Keratinocyte (primary cell): ENCODE measurements at regions not wholly inside any gene's neighbourhood (a gene's known extent, or its start where the extent isn't known, plus 50 kb on each side); places are given as distances from the start of the nearest gene placed in this dataset.

Source experiments
- DNase-seq: peaks from one replicate; pipeline ENCODE4 v3.0.0-alpha.2; 2011; ENCODE audit warnings: low read depth, missing footprints, low spot score
- FAIRE-seq: peaks from 2 replicates; lab custom pipeline; 2011; peaks lifted over from hg19 to GRCh38; lab: Jason Lieb, UNC
- H2AFZ ChIP-seq: 2 replicates; pipeline ENCODE4 v1.6.0; 2012; ENCODE audit warnings: low read length, control low read depth, inconsistent platforms; ENCODE audit not compliant: control insufficient read depth
- H3K27ac ChIP-seq: 2 replicates; pipeline ENCODE4 v1.5.1; 2011; ENCODE audit warnings: low read length; ENCODE audit not compliant: control insufficient read depth, insufficient read depth
- H3K27me3 ChIP-seq: 3 replicates; pipeline ENCODE4 v1.6.0; 2011; ENCODE audit warnings: low read length; ENCODE audit not compliant: control insufficient read depth, insufficient read depth; ENCODE audit errors: extremely low read depth
- H3K36me3 ChIP-seq, 2 experiments: 2 replicates in 1 of 2; 3 replicates in 1 of 2; pipeline ENCODE4 v1.5.1; 2011; ENCODE audit warnings: low read length in 2 of 2, mild to moderate bottlenecking in 1 of 2; ENCODE audit not compliant: control insufficient read depth in 2 of 2, insufficient read depth in 2 of 2; ENCODE audit errors: extremely low read depth in 1 of 2
- H3K4me1 ChIP-seq: 3 replicates; pipeline ENCODE4 v1.5.1; 2011; ENCODE audit warnings: low read length; ENCODE audit not compliant: control insufficient read depth, insufficient read depth; ENCODE audit errors: extremely low read depth
- H3K4me2 ChIP-seq: 3 replicates; pipeline ENCODE4 v1.6.0; 2011; ENCODE audit warnings: low read depth, low read length; ENCODE audit not compliant: control insufficient read depth, insufficient read depth; ENCODE audit errors: extremely low read depth
- H3K4me3 ChIP-seq, 3 experiments: fragments of 200-600 bp in 1 of 3; sonication (generic) in 1 of 3; 2 replicates in 2 of 3; 3 replicates in 1 of 3; pipeline ENCODE4 v1.5.1; 2011 to 2016; ENCODE audit warnings: low read length in 3 of 3, mild to moderate bottlenecking in 3 of 3, control low read depth in 2 of 3, inconsistent platforms in 1 of 3, low read depth in 1 of 3, mixed read lengths in 1 of 3, mixed run types in 1 of 3, moderate library complexity in 1 of 3; ENCODE audit not compliant: control insufficient read depth in 2 of 3, insufficient read depth in 2 of 3; ENCODE audit errors: extremely low read depth in 1 of 3
- H3K79me2 ChIP-seq: 2 replicates; pipeline ENCODE4 v1.6.0; 2012; ENCODE audit warnings: low read length; ENCODE audit not compliant: control insufficient read depth, insufficient read depth
- H3K9ac ChIP-seq: 3 replicates; pipeline ENCODE4 v1.6.0; 2011; ENCODE audit warnings: low read length; ENCODE audit not compliant: control insufficient read depth, insufficient read depth; ENCODE audit errors: extremely low read depth
- H3K9me1 ChIP-seq: 3 replicates; pipeline ENCODE4 v1.6.0; 2011; ENCODE audit warnings: low read length; ENCODE audit not compliant: control insufficient read depth, insufficient read depth; ENCODE audit errors: extremely low read depth
- H3K9me3 ChIP-seq: 2 replicates; pipeline ENCODE4 v1.5.1; 2012; ENCODE audit warnings: low read depth, low read length; ENCODE audit not compliant: control insufficient read depth
- H4K20me1 ChIP-seq: 3 replicates; pipeline ENCODE4 v1.6.0; 2011; ENCODE audit warnings: low read length; ENCODE audit not compliant: control insufficient read depth, insufficient read depth; ENCODE audit errors: extremely low read depth
- EZH2 ChIP-seq: IDR thresholded peaks from one replicate; pipeline ENCODE4 v1.6.1; 2012; ENCODE audit warnings: inconsistent platforms, mild to moderate bottlenecking, low read length, moderate library complexity
- dilution Hi-C: fragments of 300-500 bp; cut with MboI; formaldehyde crosslinking; loops from one replicate; pipeline ENCODE4 v1.7.0; 2020; ENCODE audit warnings: low sequenced_read_pairs; ENCODE audit not compliant: extremely low pct_ligation_motif_present
- TF ChIP-seq, protein P1 (sequence below), 3 experiments: IDR thresholded peaks in 1 of 3; conservative IDR thresholded peaks in 1 of 3; optimal IDR thresholded peaks in 1 of 3; 2 replicates in 2 of 3; 3 replicates in 1 of 3; pipeline versions ENCODE3 to v1.5.1; 2011; ENCODE audit warnings: low read length in 3 of 3, mild to moderate bottlenecking in 3 of 3, moderate library complexity in 2 of 3, control low read depth in 1 of 3, inconsistent platforms in 1 of 3; ENCODE audit not compliant: insufficient read depth in 2 of 3; ENCODE audit errors: extremely low read depth in 1 of 3

DNA sequence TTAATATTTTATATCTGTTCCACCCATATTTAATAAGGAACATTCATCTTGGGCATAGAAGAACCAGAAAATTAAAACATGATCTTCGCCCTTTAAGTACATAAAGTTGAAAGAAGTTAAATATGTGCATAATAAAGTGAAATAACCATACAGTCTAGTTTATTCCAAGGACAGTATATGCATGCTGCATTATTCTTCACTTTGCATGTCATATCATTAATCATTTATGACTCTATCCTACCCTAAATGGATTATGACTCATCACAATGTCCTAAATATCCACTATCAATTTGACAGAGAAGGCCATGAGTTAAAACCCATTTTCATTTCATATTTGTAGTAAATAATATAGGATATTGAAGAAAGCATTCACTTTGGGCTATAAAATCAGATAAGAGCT is 576.5 kb upstream of the GNPDA2 start:
- no peak for DNase-seq
- dilution Hi-C loops, result no loop called here

DNA sequence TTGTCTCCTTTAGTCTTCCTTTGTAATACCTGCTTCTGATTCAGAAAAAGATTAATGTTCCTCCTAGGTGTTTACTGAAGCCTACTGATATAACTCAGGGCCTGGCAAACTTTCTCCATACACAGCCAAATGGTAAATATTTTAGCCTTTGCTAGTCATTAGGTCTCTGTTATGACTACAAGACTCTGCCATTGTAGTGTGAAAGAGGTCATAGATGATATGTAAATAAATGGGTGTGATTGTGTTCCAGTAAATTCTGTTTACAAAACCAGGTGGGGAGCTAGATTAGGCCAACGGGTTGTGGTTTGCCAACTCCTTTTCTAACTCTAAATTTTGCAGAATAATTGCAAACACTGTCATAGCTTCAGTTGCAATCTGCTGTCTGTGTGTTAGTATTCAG is 568.1 kb upstream of the GNPDA2 start:
- no peak overlapping the region for H3K4me3 ChIP-seq
- H3K9ac ChIP-seq, result no peak overlapping the region
- dilution Hi-C loops, result no loop called here
- no peaks in the 10 kb centered on the region for H4K20me1 ChIP-seq
- H3K27ac ChIP-seq, result no peak overlapping the region
- H3K4me1 ChIP-seq, result no peaks in the 10 kb centered on the region
- FAIRE-seq (no peak), DNase-seq (no peak)
- H3K9me3 ChIP-seq, result no peaks in the 10 kb centered on the region
- no peaks in the 10 kb centered on the region for H3K27me3 ChIP-seq
- no peak overlapping the region for H3K4me2 ChIP-seq
- H2AFZ ChIP-seq, result no peak overlapping the region
- no peak for TF ChIP-seq EZH2
- TF ChIP-seq, protein P1, sequence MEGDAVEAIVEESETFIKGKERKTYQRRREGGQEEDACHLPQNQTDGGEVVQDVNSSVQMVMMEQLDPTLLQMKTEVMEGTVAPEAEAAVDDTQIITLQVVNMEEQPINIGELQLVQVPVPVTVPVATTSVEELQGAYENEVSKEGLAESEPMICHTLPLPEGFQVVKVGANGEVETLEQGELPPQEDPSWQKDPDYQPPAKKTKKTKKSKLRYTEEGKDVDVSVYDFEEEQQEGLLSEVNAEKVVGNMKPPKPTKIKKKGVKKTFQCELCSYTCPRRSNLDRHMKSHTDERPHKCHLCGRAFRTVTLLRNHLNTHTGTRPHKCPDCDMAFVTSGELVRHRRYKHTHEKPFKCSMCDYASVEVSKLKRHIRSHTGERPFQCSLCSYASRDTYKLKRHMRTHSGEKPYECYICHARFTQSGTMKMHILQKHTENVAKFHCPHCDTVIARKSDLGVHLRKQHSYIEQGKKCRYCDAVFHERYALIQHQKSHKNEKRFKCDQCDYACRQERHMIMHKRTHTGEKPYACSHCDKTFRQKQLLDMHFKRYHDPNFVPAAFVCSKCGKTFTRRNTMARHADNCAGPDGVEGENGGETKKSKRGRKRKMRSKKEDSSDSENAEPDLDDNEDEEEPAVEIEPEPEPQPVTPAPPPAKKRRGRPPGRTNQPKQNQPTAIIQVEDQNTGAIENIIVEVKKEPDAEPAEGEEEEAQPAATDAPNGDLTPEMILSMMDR (optimal IDR thresholded peaks at IDR 0.05 in 1 of 3, IDR thresholded peaks at IDR 0.05 in 1 of 3, conservative IDR thresholded peaks at IDR 0.05 in 1 of 3; ENCODE audit: extremely low read depth in 1 of 3, insufficient read depth in 2 of 3, low read length in 3 of 3), result no peak
- no peaks in the 10 kb centered on the region for H3K36me3 ChIP-seq
- no peaks in the 10 kb centered on the region for H3K9me1 ChIP-seq
- no peaks in the 10 kb centered on the region for H3K79me2 ChIP-seq

More for the DNA sequence above, 576.5 kb upstream of the GNPDA2 start:
- Histone ChIP-seq H3K4me2 (no peak overlapping the region), H3K9me1 (no peaks in the 10 kb centered on the region), H3K27ac (no peak overlapping the region), H3K9ac (no peak overlapping the region), H2AFZ (no peak overlapping the region), H3K36me3 (no peaks in the 10 kb centered on the region), H3K4me1 (no peaks in the 10 kb centered on the region), H4K20me1 (no peaks in the 10 kb centered on the region), H3K4me3 (no peak overlapping the region), H3K79me2 (no peaks in the 10 kb centered on the region), H3K27me3 (no peaks in the 10 kb centered on the region), H3K9me3 (no peaks in the 10 kb centered on the region)
- FAIRE-seq, result no peak
- no peak for TF ChIP-seq EZH2
- TF ChIP-seq, protein P1 (optimal IDR thresholded peaks at IDR 0.05 in 1 of 3, IDR thresholded peaks at IDR 0.05 in 1 of 3, conservative IDR thresholded peaks at IDR 0.05 in 1 of 3; ENCODE audit: extremely low read depth in 1 of 3, insufficient read depth in 2 of 3, low read length in 3 of 3), result no peak
